ENCODE measurements at regions not wholly inside any gene's neighbourhood (a gene's known extent, or its start where the extent isn't known, plus 50 kb on each side); places are given as distances from the start of the nearest gene placed in this dataset.
"Not testable (repeated sequence)": the region's sequence is repeated elsewhere in the genome, so short reads cannot be mapped to it uniquely, and the experiment has no call there.

- peak; percentile 29 for DNase-seq (ENCODE audit: low read depth)
Observed at GRCh38 chr6:37078814-37079213, 73.4 kb downstream of the FGD2 start.

GRCh38 chr6:37081042-37081607 is 75.7 kb downstream of the FGD2 start:
- DNase-seq (ENCODE audit: low read depth), result no peak

- DNase-seq (ENCODE audit: low read depth), result no peak
Observed at GRCh38 chr6:37082390-37083130, 77.1 kb downstream of the FGD2 start.

GRCh38 chr6:37083243-37084138 is 78.0 kb downstream of the FGD2 start:
- peak; percentile 92 for DNase-seq (ENCODE audit: low read depth)

GRCh38 chr6:37084665-37085064 is 79.2 kb downstream of the FGD2 start:
- not testable (repeated sequence) for DNase-seq (ENCODE audit: low read depth)

- DNase-seq (ENCODE audit: low read depth), result no peak
Observed at GRCh38 chr6:37085198-37085597, 79.7 kb downstream of the FGD2 start.

- peak; percentile 87 for DNase-seq (ENCODE audit: low read depth)
Observed at GRCh38 chr6:37088897-37089296, 81.1 kb upstream of the PIM1 start.

- no peak for DNase-seq (ENCODE audit: low read depth)
Observed at GRCh38 chr6:37089783-37090182, 80.2 kb upstream of the PIM1 start.

GRCh38 chr6:37091104-37091503 is 78.8 kb upstream of the PIM1 start:
- not testable (repeated sequence) for DNase-seq (ENCODE audit: low read depth)

GRCh38 chr6:37091586-37091985 is 78.4 kb upstream of the PIM1 start:
- DNase-seq (ENCODE audit: low read depth), result peak; percentile 79

GRCh38 chr6:37092923-37093727 is 76.8 kb upstream of the PIM1 start:
- no peak for DNase-seq (ENCODE audit: low read depth)

- DNase-seq (ENCODE audit: low read depth), result no peak
Observed at GRCh38 chr6:37093728-37094069, 76.3 kb upstream of the PIM1 start.

GRCh38 chr6:37095997-37096396 is 74.0 kb upstream of the PIM1 start:
- peak; percentile 21 for DNase-seq (ENCODE audit: low read depth)

GRCh38 chr6:37097335-37097734 is 72.6 kb upstream of the PIM1 start:
- DNase-seq (ENCODE audit: low read depth), result no peak

GRCh38 chr6:37099442-37099841 is 70.5 kb upstream of the PIM1 start:
- DNase-seq (ENCODE audit: low read depth), result no peak

- DNase-seq (ENCODE audit: low read depth), result no peak
Observed at GRCh38 chr6:37100745-37101144, 69.2 kb upstream of the PIM1 start.

GRCh38 chr6:37101991-37102298 is 68.0 kb upstream of the PIM1 start:
- no peak for DNase-seq (ENCODE audit: low read depth)

- peak; percentile 95 for DNase-seq (ENCODE audit: low read depth)
Observed at GRCh38 chr6:37102299-37103168, 67.4 kb upstream of the PIM1 start.

- DNase-seq (ENCODE audit: low read depth), result peak; percentile 53
Observed at GRCh38 chr6:37103169-37104039, 66.5 kb upstream of the PIM1 start.

- no peak for DNase-seq (ENCODE audit: low read depth)
Observed at GRCh38 chr6:37104824-37105147, 65.2 kb upstream of the PIM1 start.

All from fibroblast of gingiva (primary cell).